PC-9 (cell line): ENCODE measurements at regions not wholly inside any gene's neighbourhood (a gene's known extent, or its start where the extent isn't known, plus 50 kb on each side); places are given as distances from the start of the nearest gene placed in this dataset.

ENCODE experiments used
- CTCF ChIP-seq: fragments of 200-600 bp; sonication (generic); conservative IDR thresholded peaks from 2 replicates; pipeline ENCODE4 v1.6.1; 2017; ENCODE audit warnings: mixed run types, antibody characterized with exemption, mild to moderate bottlenecking, moderate library complexity
- EZH2 ChIP-seq: fragments of 200-600 bp; sonication (generic); IDR thresholded peaks from 2 replicates; pipeline ENCODE4 v1.8.0; 2017; ENCODE audit warnings: antibody characterized with exemption, low read depth

GRCh38 chr5:152337484-152337883 is 67.6 kb downstream of the NMUR2 start:
- TF ChIP-seq CTCF (no peak), EZH2 (no peak)
